ENCODE measurements at regions not wholly inside any gene's neighbourhood (a gene's known extent, or its start where the extent isn't known, plus 50 kb on each side); places are given as distances from the start of the nearest gene placed in this dataset.
A peak's percentile ranks its signal among the peaks of the same experiment; 100 is the strongest.
"Not testable (repeated sequence)": the region's sequence is repeated elsewhere in the genome, so short reads cannot be mapped to it uniquely, and the experiment has no call there.

GRCh38 chr2:8144785-8145184 lies 537.1 kb upstream of the ID2 start:
- peak; percentile 75 for DNase-seq
- H3K4me3 Mint-ChIP-seq: peak overlapping the region; percentile 44
- H3K9me3 Mint-ChIP-seq: no peaks in the 10 kb centered on the region
- no peak for TF ChIP-seq CTCF (IDR thresholded peaks at IDR 0.05)
- peaks cover 56% of the 10 kb centered on the region for H3K4me1 Mint-ChIP-seq (ENCODE audit: low read depth)
- H3K27ac Mint-ChIP-seq: peak overlapping the region; percentile 41
- no peaks in the 10 kb centered on the region for H3K36me3 Mint-ChIP-seq (ENCODE audit: low read depth)
- no peaks in the 10 kb centered on the region for H3K27me3 Mint-ChIP-seq (ENCODE audit: insufficient read depth)

GRCh38 chr2:8145375-8145774 lies 536.5 kb upstream of the ID2 start:
- DNase-seq; H3K4me3 Mint-ChIP-seq; H3K27me3 Mint-ChIP-seq (ENCODE audit: insufficient read depth); H3K36me3 Mint-ChIP-seq (ENCODE audit: low read depth); H3K9me3 Mint-ChIP-seq: not testable (repeated sequence)
- peak overlapping the region; percentile 41 for H3K27ac Mint-ChIP-seq
- H3K4me1 Mint-ChIP-seq (ENCODE audit: low read depth): peaks cover 60% of the 10 kb centered on the region

- Mint-ChIP-seq H3K4me1 (ENCODE audit: low read depth) (peaks cover 64% of the 10 kb centered on the region), H3K27ac (no peak overlapping the region), H3K9me3 (no peaks in the 10 kb centered on the region), H3K36me3 (ENCODE audit: low read depth) (peaks cover 6% of the 10 kb centered on the region; the same call in 1 of the 2 replicates), H3K4me3 (no peak overlapping the region), H3K27me3 (ENCODE audit: insufficient read depth) (no peaks in the 10 kb centered on the region)
- TF ChIP-seq CTCF (IDR thresholded peaks at IDR 0.05): no peak
- no peak for DNase-seq
Measured at GRCh38 chr2:8146132-8147005, 535.5 kb upstream of the ID2 start.

- H3K27ac Mint-ChIP-seq: peak overlapping the region; percentile 3; the same call in 1 of the 2 replicates
- peaks cover 64% of the 10 kb centered on the region for H3K4me1 Mint-ChIP-seq (ENCODE audit: low read depth)
- H3K4me3 Mint-ChIP-seq: no peak overlapping the region
- DNase-seq: peak; percentile 85
- TF ChIP-seq CTCF (IDR thresholded peaks at IDR 0.05): no peak
- no peaks in the 10 kb centered on the region for H3K9me3 Mint-ChIP-seq
- H3K27me3 Mint-ChIP-seq (ENCODE audit: insufficient read depth): no peaks in the 10 kb centered on the region
- peaks cover 6% of the 10 kb centered on the region; the same call in 1 of the 2 replicates for H3K36me3 Mint-ChIP-seq (ENCODE audit: low read depth)
Measured at GRCh38 chr2:8148260-8149006, 533.4 kb upstream of the ID2 start.

GRCh38 chr2:8149007-8149405 lies 532.9 kb upstream of the ID2 start:
- no peak for DNase-seq
- H3K4me1 Mint-ChIP-seq (ENCODE audit: low read depth): peaks cover 68% of the 10 kb centered on the region
- no peaks in the 10 kb centered on the region for H3K9me3 Mint-ChIP-seq
- H3K36me3 Mint-ChIP-seq (ENCODE audit: low read depth): peaks cover 6% of the 10 kb centered on the region; the same call in 1 of the 2 replicates
- H3K4me3 Mint-ChIP-seq: no peak overlapping the region
- TF ChIP-seq CTCF (IDR thresholded peaks at IDR 0.05): no peak
- no peak overlapping the region for H3K27ac Mint-ChIP-seq
- H3K27me3 Mint-ChIP-seq (ENCODE audit: insufficient read depth): no peaks in the 10 kb centered on the region

All from HFFc6 (cell line).